GM19240 (cell line): ENCODE measurements at regions not wholly inside any gene's neighbourhood (a gene's known extent, or its start where the extent isn't known, plus 50 kb on each side); places are given as distances from the start of the nearest gene placed in this dataset.
"Not testable (repeated sequence)": the region's sequence is repeated elsewhere in the genome, so short reads cannot be mapped to it uniquely, and the experiment has no call there.

Experiments used
- DNase-seq: peaks from one replicate; pipeline ENCODE4 v3.0.0; 2011; ENCODE audit warnings: low spot score; ENCODE audit not compliant: insufficient read length

GRCh38 chr1:99361406-99361805 is 97.1 kb downstream of the PLPPR4 start:
- DNase-seq = no peak

- DNase-seq = no peak
Observed at GRCh38 chr1:99363531-99363930, 99.2 kb downstream of the PLPPR4 start.

GRCh38 chr1:99365141-99365540 is 100.8 kb downstream of the PLPPR4 start:
- DNase-seq = no peak

GRCh38 chr1:99365545-99365944 is 101.3 kb downstream of the PLPPR4 start:
- DNase-seq = no peak

- no peak for DNase-seq
Observed at GRCh38 chr1:99369154-99369553, 104.9 kb downstream of the PLPPR4 start.

GRCh38 chr1:99370476-99370875 is 106.2 kb downstream of the PLPPR4 start:
- no peak for DNase-seq

GRCh38 chr1:99371413-99371812 is 107.1 kb downstream of the PLPPR4 start:
- no peak for DNase-seq

GRCh38 chr1:99374109-99374508 is 109.8 kb downstream of the PLPPR4 start:
- no peak for DNase-seq

- not testable (repeated sequence) for DNase-seq
Observed at GRCh38 chr1:99374693-99375092, 110.4 kb downstream of the PLPPR4 start.

GRCh38 chr1:99384021-99384420 is 119.7 kb downstream of the PLPPR4 start:
- no peak for DNase-seq

GRCh38 chr1:99385852-99386251 is 121.6 kb downstream of the PLPPR4 start:
- no peak for DNase-seq

GRCh38 chr1:99396389-99396788 is 132.1 kb downstream of the PLPPR4 start:
- no peak for DNase-seq

GRCh38 chr1:99397029-99397428 is 132.7 kb downstream of the PLPPR4 start:
- no peak for DNase-seq

GRCh38 chr1:99397863-99398262 is 133.6 kb downstream of the PLPPR4 start:
- DNase-seq = no peak

GRCh38 chr1:99401556-99401955 is 137.3 kb downstream of the PLPPR4 start:
- not testable (repeated sequence) for DNase-seq

GRCh38 chr1:99404399-99404798 is 140.1 kb downstream of the PLPPR4 start:
- not testable (repeated sequence) for DNase-seq

- DNase-seq = not testable (repeated sequence)
Observed at GRCh38 chr1:99405325-99405724, 141.0 kb downstream of the PLPPR4 start.

- no peak for DNase-seq
Observed at GRCh38 chr1:99407018-99407417, 142.7 kb downstream of the PLPPR4 start.

GRCh38 chr1:99424087-99424486 is 159.8 kb downstream of the PLPPR4 start:
- DNase-seq = no peak

- no peak for DNase-seq
Observed at GRCh38 chr1:99429754-99430153, 165.5 kb downstream of the PLPPR4 start.

GRCh38 chr1:99438656-99439230 is 174.5 kb downstream of the PLPPR4 start:
- no peak for DNase-seq

- no peak for DNase-seq
Observed at GRCh38 chr1:99439433-99440075, 175.3 kb downstream of the PLPPR4 start.
